ENCODE measurements at regions not wholly inside any gene's neighbourhood (a gene's known extent, or its start where the extent isn't known, plus 50 kb on each side); places are given as distances from the start of the nearest gene placed in this dataset.

GRCh38 chr1:98001764-98002163 is 80.9 kb upstream of the DPYD start (continued):
- TF ChIP-seq CHD2 (IDR thresholded peaks at IDR 0.05; ENCODE audit: low read length, partially characterized antibody) (no peak), CTCF (IDR thresholded peaks at IDR 0.05) (peak; percentile 69), EZH2phosphoT487 (IDR thresholded peaks at IDR 0.05; ENCODE audit: borderline replicate concordance, low read depth) (no peak), RCOR1 (IDR thresholded peaks at IDR 0.05; ENCODE audit: low read length) (no peak), RAD21 (IDR thresholded peaks at IDR 0.05; ENCODE audit: low read length) (peak; percentile 49), FOXJ3 (CRISPR knock-in tag; IDR thresholded peaks at IDR 0.05) (no peak), REST (IDR thresholded peaks at IDR 0.05; ENCODE audit: low read depth, low read length) (no peak), MEF2A (IDR thresholded peaks at IDR 0.05; ENCODE audit: borderline replicate concordance, low read depth) (no peak), YY1 (IDR thresholded peaks at IDR 0.05; ENCODE audit: low read depth) (no peak), NRF1 (IDR thresholded peaks at IDR 0.05; ENCODE audit: low read depth, low read length) (no peak), GATA2 (CRISPR knock-in tag; IDR thresholded peaks at IDR 0.05) (no peak)

- no peaks in the 10 kb centered on the region for H3K9me2 ChIP-seq
- no peak for DNase-seq
- peaks cover 0 to 43% of the 10 kb centered on the region in 2 experiments; a peak in 3 of 4 replicates for H3K4me1 ChIP-seq (ENCODE audit: control insufficient read depth in 1 of 2, insufficient read depth in 2 of 2, low read depth in 1 of 2, low read length in 1 of 2)
- H3K9me3 ChIP-seq = no peaks in the 10 kb centered on the region
- H3K27ac ChIP-seq (ENCODE audit: low read depth in 2 of 2, low read length in 1 of 2) = peak overlapping the region in 1 of 2 experiments; percentile 76; a peak in 3 of 4 replicates
- peaks cover 0 to 4% of the 10 kb centered on the region in 2 experiments for H3K36me3 ChIP-seq (replicated peaks in 1 of 2; ENCODE audit: control insufficient read depth in 1 of 2, insufficient read depth in 2 of 2, low read length in 1 of 2)
- H3K79me2 ChIP-seq (ENCODE audit: insufficient read depth) = peaks cover 76% of the 10 kb centered on the region
- POLR2A ChIA-PET = no interaction called here
- H2AFZ ChIP-seq (ENCODE audit: low read depth) = no peak overlapping the region
- H3K4me2 ChIP-seq = no peak overlapping the region
- H3K27me3 ChIP-seq (ENCODE audit: insufficient read depth) = no peaks in the 10 kb centered on the region
- H3K4me3 ChIP-seq (ENCODE audit: low read depth in 2 of 2, low read length in 1 of 2) = no peak overlapping the region
- WGBS (ENCODE audit: low lambda C conversion rate) = 86% methylated on average over 1 of the region's 1 CpG
- H3F3A ChIP-seq (replicated peaks; ENCODE audit: insufficient read depth) = peaks cover 36% of the 10 kb centered on the region
- H4K20me1 ChIP-seq (ENCODE audit: insufficient read depth) = no peaks in the 10 kb centered on the region
- CTCF ChIA-PET = interaction anchor here (1.1 to 1.2 kb wide), 2 partner anchors 10 to 13 kb away, joined by 3 read pairs; no protein-coding TSS in a partner anchor
- peak overlapping the region; percentile 18; the same call in 1 of the 2 replicates for H3K9ac ChIP-seq
- TF ChIP-seq TEAD4 (IDR thresholded peaks at IDR 0.05; ENCODE audit: borderline replicate concordance, insufficient read depth) (peak; percentile 81), CHD2 (IDR thresholded peaks at IDR 0.05; ENCODE audit: low read length, partially characterized antibody) (no peak), YY1 (IDR thresholded peaks at IDR 0.05; ENCODE audit: low read depth) (no peak), ZBTB33 (IDR thresholded peaks at IDR 0.05; ENCODE audit: borderline replicate concordance, low read depth) (no peak), GATA2 (CRISPR knock-in tag; IDR thresholded peaks at IDR 0.05) (no peak), FOXJ3 (CRISPR knock-in tag; IDR thresholded peaks at IDR 0.05) (no peak), JUND (IDR thresholded peaks at IDR 0.05) (peak; percentile 64), TCF12 (IDR thresholded peaks at IDR 0.05) (peak; percentile 84), FOSL2 (IDR thresholded peaks at IDR 0.05; ENCODE audit: borderline replicate concordance, low read depth) (peak; percentile 68; the same call in 1 of the 2 replicates), MEF2A (IDR thresholded peaks at IDR 0.05; ENCODE audit: borderline replicate concordance, low read depth) (no peak; the same call in 1 of the 2 replicates), NRF1 (IDR thresholded peaks at IDR 0.05; ENCODE audit: low read depth, low read length) (no peak), EP300 (IDR thresholded peaks at IDR 0.05; ENCODE audit: borderline replicate concordance in 1 of 2, low read depth in 1 of 2, low read length in 1 of 2) (peak in 1 of 2 experiments; percentile 88; a peak in 2 of 4 replicates), MXI1 (IDR thresholded peaks at IDR 0.05; ENCODE audit: low read depth, low read length) (no peak), SMC3 (IDR thresholded peaks at IDR 0.05; ENCODE audit: low read depth, low read length) (no peak), RAD21 (IDR thresholded peaks at IDR 0.05; ENCODE audit: low read length) (no peak)
- TF ChIP-seq, protein P1, sequence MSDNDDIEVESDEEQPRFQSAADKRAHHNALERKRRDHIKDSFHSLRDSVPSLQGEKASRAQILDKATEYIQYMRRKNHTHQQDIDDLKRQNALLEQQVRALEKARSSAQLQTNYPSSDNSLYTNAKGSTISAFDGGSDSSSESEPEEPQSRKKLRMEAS (IDR thresholded peaks at IDR 0.05; ENCODE audit: low read depth) = 0 out of 2 replicates have a peak, but pooled peaks have one; percentile 24
- TF ChIP-seq, protein P2, sequence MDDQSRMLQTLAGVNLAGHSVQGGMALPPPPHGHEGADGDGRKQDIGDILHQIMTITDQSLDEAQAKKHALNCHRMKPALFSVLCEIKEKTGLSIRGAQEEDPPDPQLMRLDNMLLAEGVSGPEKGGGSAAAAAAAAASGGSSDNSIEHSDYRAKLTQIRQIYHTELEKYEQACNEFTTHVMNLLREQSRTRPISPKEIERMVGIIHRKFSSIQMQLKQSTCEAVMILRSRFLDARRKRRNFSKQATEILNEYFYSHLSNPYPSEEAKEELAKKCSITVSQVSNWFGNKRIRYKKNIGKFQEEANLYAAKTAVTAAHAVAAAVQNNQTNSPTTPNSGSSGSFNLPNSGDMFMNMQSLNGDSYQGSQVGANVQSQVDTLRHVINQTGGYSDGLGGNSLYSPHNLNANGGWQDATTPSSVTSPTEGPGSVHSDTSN (IDR thresholded peaks at IDR 0.05) = peak; percentile 68
These were observed 78.5 kb upstream of the DPYD start for GRCh38 chr1:97999320-97999719.
